AG04450 (cell line): ENCODE measurements at regions not wholly inside any gene's neighbourhood (a gene's known extent, or its start where the extent isn't known, plus 50 kb on each side); places are given as distances from the start of the nearest gene placed in this dataset.

Source experiments
- CTCF ChIA-PET: fragments of 300-600, 350-600 bp; formaldehyde crosslinking; extraction: SDS; loops from one replicate; lab custom pipeline; 2022; ENCODE audit warnings: antibody characterized with exemption, inconsistent platforms; lab: Charles Lee
- POLR2A ChIA-PET: fragments of 350-600 bp; formaldehyde crosslinking; extraction: SDS; loops from one replicate; lab custom pipeline; 2021; ENCODE audit warnings: antibody characterized with exemption, inconsistent platforms; lab: Yijun Ruan, JAX
- DNase-seq: peaks from one replicate; pipeline ENCODE4 v3.0.0-alpha.2; 2011; ENCODE audit warnings: low read depth, low spot score
- H3K27ac ChIP-seq: one replicate; pipeline ENCODE4 v1.5.1; 2012; ENCODE audit warnings: low read depth, low read length, control low read depth
- H3K27me3 ChIP-seq: one replicate; pipeline ENCODE4 v1.6.0; 2012; ENCODE audit warnings: low read length; ENCODE audit not compliant: control insufficient read depth, insufficient read depth
- H3K4me3 ChIP-seq: 2 replicates; pipeline ENCODE4 v1.5.1; 2011; ENCODE audit warnings: mild to moderate bottlenecking, low read depth, low read length, control low read depth
- H3K9me3 ChIP-seq: 2 replicates; pipeline ENCODE4 v1.5.1; 2012; ENCODE audit warnings: low read length; ENCODE audit not compliant: control insufficient read depth, insufficient read depth
- TF ChIP-seq, protein P1 (sequence below): IDR thresholded peaks from 2 replicates; pipeline ENCODE4 v1.5.1; 2011; ENCODE audit warnings: low read depth, low read length, control low read depth, inconsistent platforms

DNA sequence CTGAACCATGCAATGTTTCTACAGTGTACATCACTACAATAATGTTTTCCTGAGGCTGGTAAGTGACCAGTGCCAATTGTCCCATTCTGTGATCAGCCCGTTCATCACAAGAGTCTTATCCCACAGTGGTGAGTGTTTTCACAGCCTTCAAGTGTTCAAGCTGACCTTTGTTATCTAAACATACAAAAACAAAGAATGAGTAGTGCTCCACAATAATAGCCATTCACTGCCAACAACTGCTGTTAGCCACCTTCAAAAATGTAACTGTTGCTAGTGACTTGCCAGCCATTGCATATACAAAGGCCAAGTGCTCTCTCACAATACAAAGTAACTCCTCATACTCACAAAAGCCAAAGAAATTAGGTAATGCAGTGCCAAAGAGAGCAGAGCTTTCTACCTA lies 1084.1 kb downstream of the FAM133A start:
- TF ChIP-seq, protein P1, sequence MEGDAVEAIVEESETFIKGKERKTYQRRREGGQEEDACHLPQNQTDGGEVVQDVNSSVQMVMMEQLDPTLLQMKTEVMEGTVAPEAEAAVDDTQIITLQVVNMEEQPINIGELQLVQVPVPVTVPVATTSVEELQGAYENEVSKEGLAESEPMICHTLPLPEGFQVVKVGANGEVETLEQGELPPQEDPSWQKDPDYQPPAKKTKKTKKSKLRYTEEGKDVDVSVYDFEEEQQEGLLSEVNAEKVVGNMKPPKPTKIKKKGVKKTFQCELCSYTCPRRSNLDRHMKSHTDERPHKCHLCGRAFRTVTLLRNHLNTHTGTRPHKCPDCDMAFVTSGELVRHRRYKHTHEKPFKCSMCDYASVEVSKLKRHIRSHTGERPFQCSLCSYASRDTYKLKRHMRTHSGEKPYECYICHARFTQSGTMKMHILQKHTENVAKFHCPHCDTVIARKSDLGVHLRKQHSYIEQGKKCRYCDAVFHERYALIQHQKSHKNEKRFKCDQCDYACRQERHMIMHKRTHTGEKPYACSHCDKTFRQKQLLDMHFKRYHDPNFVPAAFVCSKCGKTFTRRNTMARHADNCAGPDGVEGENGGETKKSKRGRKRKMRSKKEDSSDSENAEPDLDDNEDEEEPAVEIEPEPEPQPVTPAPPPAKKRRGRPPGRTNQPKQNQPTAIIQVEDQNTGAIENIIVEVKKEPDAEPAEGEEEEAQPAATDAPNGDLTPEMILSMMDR = no peak
- Histone ChIP-seq H3K27ac (no peak overlapping the region), H3K27me3 (no peaks in the 10 kb centered on the region), H3K9me3 (no peaks in the 10 kb centered on the region), H3K4me3 (no peak overlapping the region)
- ChIA-PET CTCF (no interaction called here), POLR2A (no interaction called here)
- DNase-seq = no peak

DNA sequence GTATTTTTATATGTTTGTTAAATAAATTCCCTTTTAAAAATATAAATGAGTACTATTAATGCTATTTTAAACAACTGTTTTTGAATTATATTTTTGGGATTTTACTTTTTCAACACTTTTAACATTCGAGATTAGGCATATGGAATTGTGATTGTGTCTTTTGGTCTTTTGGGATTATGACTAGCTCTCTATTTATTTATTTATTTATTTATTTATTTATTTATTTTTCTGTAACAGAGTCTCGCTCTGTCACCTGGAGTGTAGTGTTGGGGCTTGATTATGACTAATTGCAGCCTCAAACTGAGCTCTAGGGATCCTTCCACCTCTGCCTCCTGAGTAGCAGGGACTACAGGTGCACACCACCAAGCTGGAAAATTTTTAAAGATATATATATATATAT lies 1101.6 kb downstream of the FAM133A start:
- H3K27ac ChIP-seq = no peak overlapping the region
- POLR2A ChIA-PET = no interaction called here
- DNase-seq = no peak
- H3K27me3 ChIP-seq = no peaks in the 10 kb centered on the region
- CTCF ChIA-PET = no interaction called here
- no peak overlapping the region for H3K4me3 ChIP-seq
- TF ChIP-seq, protein P1 = no peak
- H3K9me3 ChIP-seq = no peaks in the 10 kb centered on the region

DNA sequence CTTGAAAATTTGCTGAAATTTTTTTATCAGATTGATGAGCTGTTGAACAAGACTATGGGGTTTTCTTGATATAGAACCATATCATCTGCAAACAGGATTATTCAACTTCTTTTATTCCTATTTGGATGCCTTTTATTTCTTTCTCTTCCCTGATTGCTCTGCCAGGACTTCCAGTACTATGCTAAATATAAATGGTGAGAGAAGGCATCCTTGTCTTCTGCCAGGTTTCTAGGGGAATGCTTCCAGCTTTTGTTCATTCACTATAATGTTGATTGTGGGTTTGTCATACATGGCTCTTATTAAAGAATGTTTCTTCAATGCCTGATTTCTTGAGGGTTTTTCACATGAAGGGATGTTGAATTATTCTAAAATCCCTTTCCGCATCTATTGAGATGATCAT lies 1139.5 kb downstream of the FAM133A start:
- no peaks in the 10 kb centered on the region for H3K27me3 ChIP-seq
- H3K9me3 ChIP-seq = peaks cover 7% of the 10 kb centered on the region
- H3K27ac ChIP-seq = no peak overlapping the region
- TF ChIP-seq, protein P1 = no peak
- ChIA-PET POLR2A (no interaction called here), CTCF (no interaction called here)
- no peak for DNase-seq
- H3K4me3 ChIP-seq = no peak overlapping the region

DNA sequence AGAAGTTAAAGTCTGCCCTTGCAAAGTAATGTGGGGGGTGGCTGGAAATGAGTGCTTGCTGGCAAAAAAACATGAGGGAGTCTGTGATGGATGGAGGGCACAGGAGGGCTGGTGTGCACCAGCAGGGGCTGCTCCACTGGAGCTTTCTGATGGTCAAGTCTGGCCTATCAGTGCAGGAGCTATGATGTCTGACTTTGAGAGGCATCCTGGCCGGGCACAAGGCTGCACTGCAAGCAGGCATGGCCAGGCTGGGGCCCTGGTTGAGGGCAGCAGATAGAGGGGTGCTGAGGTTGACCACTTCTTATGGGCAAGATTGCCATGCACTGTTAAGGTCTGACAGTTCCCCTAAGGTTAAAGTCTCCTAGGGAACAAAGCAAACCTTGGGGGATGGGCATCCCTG lies 1140.2 kb downstream of the FAM133A start:
- DNase-seq = no peak
- ChIA-PET POLR2A (no interaction called here), CTCF (no interaction called here)
- TF ChIP-seq, protein P1 = no peak
- peaks cover 7% of the 10 kb centered on the region; the same call in 1 of the 2 replicates for H3K9me3 ChIP-seq
- no peak overlapping the region for H3K27ac ChIP-seq
- H3K4me3 ChIP-seq = no peak overlapping the region
- H3K27me3 ChIP-seq = no peaks in the 10 kb centered on the region

DNA sequence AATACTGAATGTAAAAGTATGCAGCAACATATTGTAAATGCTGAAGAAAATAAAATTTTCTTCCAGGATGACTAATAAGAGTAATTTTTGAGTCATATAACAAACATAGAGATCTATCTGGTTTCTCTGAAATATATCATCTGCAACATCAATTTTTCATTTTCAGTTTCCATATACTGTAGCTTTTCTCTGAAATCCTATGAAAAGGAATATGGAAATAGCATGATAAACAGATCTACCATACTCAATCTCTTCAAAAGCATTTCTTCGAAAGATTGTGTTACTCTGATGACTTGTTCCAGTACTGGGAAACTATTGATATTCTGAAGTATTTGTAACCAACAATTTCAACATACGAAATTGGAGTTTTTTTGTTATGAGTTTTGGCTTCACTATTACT lies 1156.7 kb downstream of the FAM133A start:
- Histone ChIP-seq H3K9me3 (no peaks in the 10 kb centered on the region), H3K27me3 (no peaks in the 10 kb centered on the region), H3K27ac (no peak overlapping the region), H3K4me3 (no peak overlapping the region)
- ChIA-PET CTCF (interaction anchor here (2.1 kb wide), 1 partner anchor 246 kb away, joined by 12 read pairs; no protein-coding TSS in a partner anchor), POLR2A (no interaction called here)
- DNase-seq = no peak
- TF ChIP-seq, protein P1 = no peak
